Hepatocyte (in vitro differentiated cells): ENCODE measurements at regions not wholly inside any gene's neighbourhood (a gene's known extent, or its start where the extent isn't known, plus 50 kb on each side); places are given as distances from the start of the nearest gene placed in this dataset.

Experiments
- DNase-seq: peaks from one replicate; pipeline ENCODE4 v3.0.0-alpha.2; 2016; ENCODE audit warnings: low spot score
- H2AFZ ChIP-seq: fragments of 200-600 bp; sonication (generic); 2 replicates; pipeline ENCODE4 v1.6.0; 2016; ENCODE audit warnings: antibody characterized with exemption, mild to moderate bottlenecking
- H3K27ac ChIP-seq: fragments of 200-600 bp; sonication (generic); 2 replicates; pipeline ENCODE4 v1.5.1; 2016; ENCODE audit warnings: mild to moderate bottlenecking
- H3K27me3 ChIP-seq: fragments of 200-600 bp; sonication (generic); 2 replicates; pipeline ENCODE4 v1.6.1; 2016
- H3K36me3 ChIP-seq: fragments of 200-600 bp; sonication (generic); replicated peaks from 2 replicates; pipeline ENCODE4 v1.5.1; 2016; ENCODE audit warnings: low read depth; ENCODE audit not compliant: insufficient read depth
- H3K4me1 ChIP-seq: fragments of 200-600 bp; sonication (generic); 2 replicates; pipeline ENCODE4 v1.5.1; 2016; ENCODE audit warnings: mild to moderate bottlenecking, moderate library complexity; ENCODE audit not compliant: insufficient read depth
- H3K4me2 ChIP-seq: fragments of 200-600 bp; sonication (generic); 2 replicates; pipeline ENCODE4 v1.6.0; 2016
- H3K4me3 ChIP-seq: fragments of 200-600 bp; sonication (generic); 2 replicates; pipeline ENCODE4 v1.5.1; 2016; ENCODE audit warnings: mild to moderate bottlenecking
- H3K79me2 ChIP-seq: fragments of 200-600 bp; sonication (generic); 2 replicates; pipeline ENCODE4 v1.6.0; 2017; ENCODE audit warnings: mild to moderate bottlenecking
- H3K9me2 ChIP-seq: fragments of 200-600 bp; sonication (generic); replicated peaks from 2 replicates; pipeline ENCODE4 v1.6.0; 2017; ENCODE audit warnings: mild to moderate bottlenecking; ENCODE audit not compliant: insufficient read depth
- H3K9me3 ChIP-seq: fragments of 200-600 bp; sonication (generic); 2 replicates; pipeline ENCODE4 v1.5.1; 2016; ENCODE audit warnings: low read depth, mild to moderate bottlenecking
- H4K20me1 ChIP-seq: fragments of 200-600 bp; sonication (generic); 2 replicates; pipeline ENCODE4 v1.6.0; 2016; ENCODE audit warnings: mild to moderate bottlenecking; ENCODE audit not compliant: insufficient read depth, poor library complexity, severe bottlenecking
- CTCF ChIP-seq: fragments of 200-600 bp; sonication (generic); IDR thresholded peaks from 2 replicates; pipeline ENCODE4 v1.5.1; 2016; ENCODE audit warnings: antibody characterized with exemption, mild to moderate bottlenecking; ENCODE audit not compliant: poor library complexity
- EZH2 ChIP-seq: fragments of 200-600 bp; sonication (generic); IDR thresholded peaks from 2 replicates; pipeline ENCODE4 v1.6.1; 2016; ENCODE audit warnings: antibody characterized with exemption, mild to moderate bottlenecking, borderline replicate concordance
- EZH2phosphoT487 ChIP-seq: fragments of 200-600 bp; sonication (generic); IDR thresholded peaks from one replicate; pipeline ENCODE4 v1.6.1; 2018; ENCODE audit warnings: antibody characterized with exemption, mild to moderate bottlenecking, low read depth, moderate library complexity; ENCODE audit not compliant: unreplicated experiment, severe bottlenecking
- WGBS: methylation state at CpG from one replicate; pipeline ENCODE4 v1.1.6; 2016; ENCODE audit warnings: low lambda C conversion rate; ENCODE audit errors: missing lambda C conversion rate; 5-methylcytosine and 5-hydroxymethylcytosine counted together

- H3K9me3 ChIP-seq, result no peaks in the 10 kb centered on the region
- peak; percentile 46 for DNase-seq
- no peaks in the 10 kb centered on the region for H4K20me1 ChIP-seq
- H3K79me2 ChIP-seq, result no peaks in the 10 kb centered on the region
- TF ChIP-seq EZH2phosphoT487 (no peak), EZH2 (no peak), CTCF (no peak)
- H2AFZ ChIP-seq, result no peak overlapping the region
- no peaks in the 10 kb centered on the region for H3K4me1 ChIP-seq
- no peak overlapping the region for H3K4me3 ChIP-seq
- no peaks in the 10 kb centered on the region for H3K9me2 ChIP-seq
- no peaks in the 10 kb centered on the region for H3K27me3 ChIP-seq
- H3K36me3 ChIP-seq, result no peaks in the 10 kb centered on the region
- H3K4me2 ChIP-seq, result no peak overlapping the region
- 44% methylated on average over 3 of the region's 3 CpGs for WGBS
- no peak overlapping the region for H3K27ac ChIP-seq
These were observed 597.5 kb downstream of the BRD1 start for GRCh38 chr22:49230194-49230577.

DNA sequence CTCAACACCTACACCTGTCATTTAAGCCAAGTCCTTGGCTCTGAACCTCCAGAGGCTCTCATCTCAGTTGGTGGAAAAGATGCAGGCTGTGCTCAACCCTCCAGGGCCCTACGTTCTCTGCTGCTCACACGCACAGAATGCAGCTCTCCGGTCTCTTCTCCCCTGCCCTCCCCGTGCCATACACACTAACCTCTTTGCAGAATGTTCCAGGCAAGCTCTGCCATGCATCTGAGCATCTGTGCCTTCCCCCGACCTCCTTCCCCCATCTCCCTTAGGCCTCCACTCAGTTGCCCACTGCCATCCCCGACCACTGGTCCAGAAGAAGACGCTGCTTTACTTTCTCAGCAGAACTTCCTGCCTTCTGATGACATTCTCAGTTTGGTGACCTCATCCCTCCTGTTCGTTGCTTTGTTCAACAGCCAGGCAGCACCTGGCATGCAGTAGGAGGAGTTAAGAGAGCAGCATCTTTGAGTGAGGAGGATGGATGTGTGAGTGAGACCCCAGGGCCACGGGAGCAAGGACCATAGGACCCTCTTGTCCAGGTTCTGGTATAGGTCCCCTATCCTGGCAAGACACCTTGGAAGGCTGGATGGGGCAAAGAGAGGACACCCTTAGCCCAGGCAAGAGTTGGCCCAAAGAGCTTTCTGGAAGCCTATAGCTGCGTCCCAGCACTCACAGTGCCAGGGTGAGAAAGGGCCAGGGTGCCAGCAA, 598.0 kb downstream of the BRD1 start:
- no peak for DNase-seq
- H3K79me2 ChIP-seq, result no peaks in the 10 kb centered on the region
- no peak overlapping the region for H3K4me3 ChIP-seq
- H3K27me3 ChIP-seq, result no peaks in the 10 kb centered on the region
- no peaks in the 10 kb centered on the region for H4K20me1 ChIP-seq
- no peaks in the 10 kb centered on the region for H3K4me1 ChIP-seq
- no peak overlapping the region for H2AFZ ChIP-seq
- WGBS, result 64% methylated on average over 10 of the region's 10 CpGs
- H3K27ac ChIP-seq, result no peak overlapping the region
- TF ChIP-seq EZH2 (no peak), EZH2phosphoT487 (no peak), CTCF (no peak)
- no peaks in the 10 kb centered on the region for H3K36me3 ChIP-seq
- no peaks in the 10 kb centered on the region for H3K9me2 ChIP-seq
- no peaks in the 10 kb centered on the region for H3K9me3 ChIP-seq
- no peak overlapping the region for H3K4me2 ChIP-seq

DNA sequence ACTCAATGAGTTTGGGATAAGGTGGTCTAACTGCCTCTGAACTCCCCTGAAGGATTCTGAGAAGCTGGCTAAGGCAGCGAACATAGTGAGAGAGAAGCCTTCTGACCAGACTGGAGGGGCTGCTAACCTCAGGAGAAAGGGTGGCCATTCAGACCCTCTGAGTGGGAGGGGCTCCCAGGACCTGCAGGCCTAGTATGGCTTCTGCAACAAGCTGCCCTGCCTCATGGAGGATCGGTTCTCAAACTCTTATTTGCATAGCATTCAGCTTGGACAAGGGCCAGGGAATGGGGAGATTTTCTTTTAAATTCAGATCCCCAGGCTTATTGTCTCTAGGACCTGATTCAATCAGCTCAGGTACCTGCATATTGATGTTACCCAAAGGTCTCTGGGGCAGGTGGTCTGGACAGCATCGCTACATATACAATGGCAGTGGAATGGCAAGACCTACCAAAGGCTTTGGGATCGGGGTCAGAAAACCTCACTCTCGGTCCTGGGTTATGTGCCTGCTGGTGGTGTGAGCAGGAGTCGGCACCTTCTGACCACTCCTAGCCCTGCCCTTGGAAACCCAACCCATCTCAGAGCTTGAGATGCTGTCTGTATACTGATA, 599.1 kb downstream of the BRD1 start:
- H4K20me1 ChIP-seq, result no peaks in the 10 kb centered on the region
- H3K27ac ChIP-seq, result no peak overlapping the region
- WGBS, result 80% methylated on average over 6 of the region's 6 CpGs
- no peaks in the 10 kb centered on the region for H3K4me1 ChIP-seq
- TF ChIP-seq EZH2 (no peak), EZH2phosphoT487 (no peak), CTCF (no peak)
- no peak overlapping the region for H3K4me3 ChIP-seq
- no peak for DNase-seq
- no peaks in the 10 kb centered on the region for H3K79me2 ChIP-seq
- H3K36me3 ChIP-seq, result no peaks in the 10 kb centered on the region
- no peaks in the 10 kb centered on the region for H3K27me3 ChIP-seq
- H3K4me2 ChIP-seq, result no peak overlapping the region
- no peaks in the 10 kb centered on the region for H3K9me3 ChIP-seq
- no peak overlapping the region for H2AFZ ChIP-seq
- no peaks in the 10 kb centered on the region for H3K9me2 ChIP-seq
